HG03175 (cell line): ENCODE measurements at regions not wholly inside any gene's neighbourhood (a gene's known extent, or its start where the extent isn't known, plus 50 kb on each side); places are given as distances from the start of the nearest gene placed in this dataset.

Source experiments
- ATAC-seq: cut with Tn5 transposase; IDR thresholded peaks from one replicate; pipeline ENCODE4 v1.9.1; 2021; ENCODE audit warnings: mild to moderate bottlenecking, moderate library complexity; ENCODE audit not compliant: unreplicated experiment

GRCh38 chr5:58074717-58075116, 385.2 kb downstream of the PLK2 start:
- no peak for ATAC-seq

GRCh38 chr5:58074222-58074621, 385.7 kb downstream of the PLK2 start:
- no peak for ATAC-seq

GRCh38 chr5:58073243-58073642, 386.6 kb downstream of the PLK2 start:
- no peak for ATAC-seq

GRCh38 chr5:58072300-58072965, 387.5 kb downstream of the PLK2 start:
- no peak for ATAC-seq

GRCh38 chr5:58071566-58071965, 388.3 kb downstream of the PLK2 start:
- no peak for ATAC-seq

GRCh38 chr5:58069846-58070245, 390.0 kb downstream of the PLK2 start:
- no peak for ATAC-seq

GRCh38 chr5:58069016-58069705, 390.7 kb downstream of the PLK2 start:
- no peak for ATAC-seq

GRCh38 chr5:58066557-58066956, 393.3 kb downstream of the PLK2 start:
- ATAC-seq = no peak

GRCh38 chr5:58066076-58066475, 393.8 kb downstream of the PLK2 start:
- no peak for ATAC-seq

- ATAC-seq = no peak
Observed at GRCh38 chr5:58064801-58065200, 395.1 kb downstream of the PLK2 start.

GRCh38 chr5:58060996-58061395, 398.9 kb downstream of the PLK2 start:
- no peak for ATAC-seq

- ATAC-seq = no peak
Observed at GRCh38 chr5:58057324-58057723, 402.6 kb downstream of the PLK2 start.

- ATAC-seq = no peak
Observed at GRCh38 chr5:58056546-58056945, 403.3 kb downstream of the PLK2 start.

GRCh38 chr5:58054018-58054417, 405.9 kb downstream of the PLK2 start:
- no peak for ATAC-seq

- ATAC-seq = no peak
Observed at GRCh38 chr5:58048954-58049353, 410.9 kb downstream of the PLK2 start.

GRCh38 chr5:58048185-58048925, 411.5 kb downstream of the PLK2 start:
- no peak for ATAC-seq

- no peak for ATAC-seq
Observed at GRCh38 chr5:58046371-58046770, 413.5 kb downstream of the PLK2 start.

GRCh38 chr5:58044166-58044565, 415.7 kb downstream of the PLK2 start:
- no peak for ATAC-seq

- ATAC-seq = no peak
Observed at GRCh38 chr5:58043032-58043945, 416.6 kb downstream of the PLK2 start.

GRCh38 chr5:58041884-58042283, 418.0 kb downstream of the PLK2 start:
- ATAC-seq = no peak

- no peak for ATAC-seq
Observed at GRCh38 chr5:58040846-58041245, 419.0 kb downstream of the PLK2 start.
